Mesenchymal stem cell (in vitro differentiated cells and primary cell): ENCODE measurements at regions not wholly inside any gene's neighbourhood (a gene's known extent, or its start where the extent isn't known, plus 50 kb on each side); places are given as distances from the start of the nearest gene placed in this dataset.
A peak's percentile ranks its signal among the peaks of the same experiment; 100 is the strongest.

Source experiments
- DNase-seq: peaks from one replicate; pipeline ENCODE4 v3.0.0-alpha.2; 2013
- H2AFZ ChIP-seq: one replicate; pipeline ENCODE4 v1.6.1; 2013; ENCODE audit warnings: low read depth, mild to moderate bottlenecking, control low read depth, inconsistent platforms, low read length, moderate library complexity
- H2AK5ac ChIP-seq: 2 replicates; pipeline ENCODE4 v1.6.1; 2013; ENCODE audit warnings: low read length, moderate library complexity, mild to moderate bottlenecking, inconsistent platforms; ENCODE audit not compliant: severe bottlenecking
- H2BK120ac ChIP-seq: one replicate; pipeline ENCODE4 v1.6.1; 2013; ENCODE audit warnings: low read depth, mild to moderate bottlenecking, inconsistent platforms, low read length, moderate library complexity
- H2BK12ac ChIP-seq, 2 experiments: one replicate each; pipeline ENCODE4 v1.6.1; 2013; ENCODE audit warnings: inconsistent platforms in 2 of 2, low read length in 2 of 2, mild to moderate bottlenecking in 2 of 2, moderate library complexity in 2 of 2, control low read depth in 1 of 2
- H2BK15ac ChIP-seq: one replicate; pipeline ENCODE4 v1.6.1; 2013; ENCODE audit warnings: mild to moderate bottlenecking, low read depth, inconsistent platforms; ENCODE audit not compliant: poor library complexity, severe bottlenecking
- H2BK5ac ChIP-seq: 2 replicates; pipeline ENCODE4 v1.6.1; 2013; ENCODE audit warnings: low read depth, mild to moderate bottlenecking, low read length, control low read depth, inconsistent platforms; ENCODE audit not compliant: poor library complexity, severe bottlenecking
- H3K14ac ChIP-seq, 2 experiments: one replicate each; pipeline ENCODE4 v1.6.1; 2013; ENCODE audit warnings: inconsistent platforms in 2 of 2, low read length in 2 of 2, control low read depth in 1 of 2, mild to moderate bottlenecking in 1 of 2, moderate library complexity in 1 of 2
- H3K18ac ChIP-seq, 2 experiments: one replicate each; pipeline ENCODE4 v1.6.1; 2013; ENCODE audit warnings: inconsistent platforms in 2 of 2, low read length in 2 of 2, control low read depth in 1 of 2, low read depth in 1 of 2, mild to moderate bottlenecking in 1 of 2
- H3K23ac ChIP-seq, 2 experiments: one replicate each; pipeline ENCODE4 v1.6.1; 2013; ENCODE audit warnings: inconsistent platforms in 2 of 2, low read length in 2 of 2, mild to moderate bottlenecking in 2 of 2, moderate library complexity in 2 of 2, control low read depth in 1 of 2
- H3K27ac ChIP-seq: 2 replicates; pipeline ENCODE4 v1.5.1; 2013; ENCODE audit warnings: mild to moderate bottlenecking, moderate library complexity, low read length, control low read depth, inconsistent platforms; ENCODE audit not compliant: poor library complexity, severe bottlenecking
- H3K27me3 ChIP-seq, 2 experiments: 2 replicates each; pipeline versions ENCODE4 v1.6.1 to v1.7.0; 2013; ENCODE audit warnings: low read length in 2 of 2, mild to moderate bottlenecking in 2 of 2, moderate library complexity in 2 of 2, control low read depth in 1 of 2, inconsistent platforms in 1 of 2; ENCODE audit not compliant: control insufficient read depth in 1 of 2, insufficient read depth in 1 of 2
- H3K36me3 ChIP-seq, 2 experiments: 2 replicates each; pipeline versions ENCODE4 v1.6.1 to v1.7.0; 2013; ENCODE audit warnings: low read length in 2 of 2, control low read depth in 1 of 2, inconsistent platforms in 1 of 2, low read depth in 1 of 2, mild to moderate bottlenecking in 1 of 2; ENCODE audit not compliant: insufficient read depth in 2 of 2, control insufficient read depth in 1 of 2
- H3K4ac ChIP-seq, 2 experiments: one replicate each; pipeline ENCODE4 v1.6.1; 2013; ENCODE audit warnings: inconsistent platforms in 2 of 2, low read length in 2 of 2, mild to moderate bottlenecking in 2 of 2, moderate library complexity in 2 of 2, control low read depth in 1 of 2, low read depth in 1 of 2
- H3K4me1 ChIP-seq: 2 replicates; pipeline ENCODE4 v1.6.1; 2013; ENCODE audit warnings: low read depth, low read length, control low read depth; ENCODE audit not compliant: control insufficient read depth, insufficient read depth
- H3K4me2 ChIP-seq: 2 replicates; pipeline ENCODE4 v1.6.1; 2013; ENCODE audit warnings: low read length, mild to moderate bottlenecking, inconsistent platforms; ENCODE audit not compliant: poor library complexity, severe bottlenecking
- H3K4me3 ChIP-seq, 2 experiments: 2 replicates each; pipeline versions ENCODE4 v1.5.1 to v1.7.0; 2013; ENCODE audit warnings: low read length in 2 of 2, mild to moderate bottlenecking in 2 of 2, control low read depth in 1 of 2, low read depth in 1 of 2; ENCODE audit not compliant: insufficient read depth in 1 of 2
- H3K79me1 ChIP-seq: replicated peaks from 2 replicates; pipeline ENCODE4 v1.6.1; 2013; ENCODE audit warnings: mild to moderate bottlenecking, control low read depth, low read length, inconsistent platforms; ENCODE audit not compliant: poor library complexity, severe bottlenecking
- H3K9ac ChIP-seq: 2 replicates; pipeline ENCODE4 v1.7.0; 2013; ENCODE audit warnings: mild to moderate bottlenecking, low read length, moderate library complexity
- H3K9me3 ChIP-seq: 2 replicates; pipeline ENCODE4 v1.7.0; 2013; ENCODE audit warnings: mild to moderate bottlenecking, low read length; ENCODE audit not compliant: control insufficient read depth
- H4K8ac ChIP-seq: one replicate; pipeline ENCODE4 v1.6.1; 2013; ENCODE audit warnings: inconsistent platforms, mild to moderate bottlenecking, low read length, moderate library complexity
- H4K91ac ChIP-seq: one replicate; pipeline ENCODE4 v1.6.1; 2013; ENCODE audit warnings: mild to moderate bottlenecking, low read length, inconsistent platforms
- WGBS: methylation state at CpG from one replicate; pipeline ENCODE4 v1.1.7; 2013; ENCODE audit warnings: mixed read lengths; 5-methylcytosine and 5-hydroxymethylcytosine counted together

- 85% methylated on average over 17 of the region's 17 CpGs for WGBS
Observed at GRCh38 chr1:42041031-42041430, 112.2 kb upstream of the GUCA2B start.

GRCh38 chr1:42040159-42040558, 113.1 kb upstream of the GUCA2B start:
- H2BK120ac ChIP-seq = no peak overlapping the region
- DNase-seq = no peak
- no peak overlapping the region for H2AFZ ChIP-seq
- H2BK12ac ChIP-seq = no peak overlapping the region
- no peaks in the 10 kb centered on the region for H3K36me3 ChIP-seq
- H2AK5ac ChIP-seq = no peak overlapping the region
- no peak overlapping the region for H4K91ac ChIP-seq
- H4K8ac ChIP-seq = no peak overlapping the region
- H3K27ac ChIP-seq = no peak overlapping the region
- no peaks in the 10 kb centered on the region for H3K9me3 ChIP-seq
- H2BK15ac ChIP-seq = no peak overlapping the region
- 96% methylated on average over 13 of the region's 14 CpGs for WGBS
- H3K4me1 ChIP-seq = peaks cover 3% of the 10 kb centered on the region
- H3K23ac ChIP-seq = no peak overlapping the region
- no peak overlapping the region for H3K18ac ChIP-seq
- H3K9ac ChIP-seq = no peak overlapping the region
- peaks cover 4 to 32% of the 10 kb centered on the region in 2 experiments for H3K27me3 ChIP-seq
- H3K4me3 ChIP-seq = no peak overlapping the region
- no peak overlapping the region for H3K4ac ChIP-seq
- no peak overlapping the region for H3K4me2 ChIP-seq
- H3K79me1 ChIP-seq = peaks cover 2% of the 10 kb centered on the region
- H2BK5ac ChIP-seq = no peak overlapping the region
- H3K14ac ChIP-seq = no peak overlapping the region

More at GRCh38 chr1:42041031-42041430, 112.2 kb upstream of the GUCA2B start:
- no peak overlapping the region for H3K23ac ChIP-seq
- H2BK5ac ChIP-seq = no peak overlapping the region
- H2AK5ac ChIP-seq = no peak overlapping the region
- peaks cover 3% of the 10 kb centered on the region for H3K4me1 ChIP-seq
- H2BK120ac ChIP-seq = no peak overlapping the region
- no peak overlapping the region for H3K14ac ChIP-seq
- no peaks in the 10 kb centered on the region for H3K79me1 ChIP-seq
- H4K91ac ChIP-seq = no peak overlapping the region
- DNase-seq = no peak
- no peak overlapping the region for H3K4ac ChIP-seq
- no peak overlapping the region for H3K27ac ChIP-seq
- H3K9me3 ChIP-seq = no peaks in the 10 kb centered on the region
- H2BK15ac ChIP-seq = no peak overlapping the region
- no peak overlapping the region for H2AFZ ChIP-seq
- H3K9ac ChIP-seq = no peak overlapping the region
- H3K4me3 ChIP-seq = peak overlapping the region in 1 of 2 experiments; percentile 24
- no peak overlapping the region for H4K8ac ChIP-seq
- H2BK12ac ChIP-seq = no peak overlapping the region
- peaks cover 4 to 40% of the 10 kb centered on the region in 2 experiments for H3K27me3 ChIP-seq
- H3K18ac ChIP-seq = no peak overlapping the region
- no peak overlapping the region for H3K4me2 ChIP-seq
- H3K36me3 ChIP-seq = no peaks in the 10 kb centered on the region

GRCh38 chr1:42038261-42038660, 114.9 kb upstream of the GUCA2B start:
- Histone ChIP-seq H3K4ac (no peak overlapping the region), H4K8ac (no peak overlapping the region), H2AFZ (no peak overlapping the region), H3K4me3 (no peak overlapping the region), H2AK5ac (no peak overlapping the region), H2BK15ac (no peak overlapping the region), H2BK12ac (no peak overlapping the region), H2BK5ac (no peak overlapping the region), H3K9me3 (no peaks in the 10 kb centered on the region), H2BK120ac (no peak overlapping the region), H3K79me1 (peaks cover 7% of the 10 kb centered on the region), H3K4me1 (peaks cover 3% of the 10 kb centered on the region), H3K27me3 (peaks cover 4 to 20% of the 10 kb centered on the region in 2 experiments), H3K27ac (no peak overlapping the region), H3K23ac (no peak overlapping the region), H3K9ac (no peak overlapping the region), H3K14ac (no peak overlapping the region), H3K18ac (no peak overlapping the region), H4K91ac (no peak overlapping the region), H3K36me3 (no peaks in the 10 kb centered on the region), H3K4me2 (no peak overlapping the region)
- WGBS = 93% methylated on average over 3 of the region's 4 CpGs
- no peak for DNase-seq

GRCh38 chr1:42037586-42037985, 115.6 kb upstream of the GUCA2B start:
- no peak overlapping the region for H2AFZ ChIP-seq
- no peak overlapping the region for H2BK120ac ChIP-seq
- no peaks in the 10 kb centered on the region for H3K36me3 ChIP-seq
- no peaks in the 10 kb centered on the region for H3K9me3 ChIP-seq
- no peak overlapping the region for H2BK15ac ChIP-seq
- H3K14ac ChIP-seq = no peak overlapping the region
- no peak overlapping the region for H3K4me2 ChIP-seq
- no peak overlapping the region for H3K9ac ChIP-seq
- no peak overlapping the region for H3K23ac ChIP-seq
- no peak overlapping the region for H2BK12ac ChIP-seq
- H3K4ac ChIP-seq = no peak overlapping the region
- no peak overlapping the region for H3K4me3 ChIP-seq
- H3K18ac ChIP-seq = no peak overlapping the region
- 60% methylated on average over 3 of the region's 3 CpGs for WGBS
- DNase-seq = no peak
- H3K27ac ChIP-seq = no peak overlapping the region
- peaks cover 14% of the 10 kb centered on the region for H3K79me1 ChIP-seq
- H3K27me3 ChIP-seq = peaks cover 4 to 17% of the 10 kb centered on the region in 2 experiments
- no peak overlapping the region for H2BK5ac ChIP-seq
- H3K4me1 ChIP-seq = peaks cover 3% of the 10 kb centered on the region
- no peak overlapping the region for H4K91ac ChIP-seq
- H2AK5ac ChIP-seq = no peak overlapping the region
- H4K8ac ChIP-seq = no peak overlapping the region
